GM19240 (cell line): ENCODE measurements at regions not wholly inside any gene's neighbourhood (a gene's known extent, or its start where the extent isn't known, plus 50 kb on each side); places are given as distances from the start of the nearest gene placed in this dataset.

Experiments
- DNase-seq: peaks from one replicate; pipeline ENCODE4 v3.0.0; 2011; ENCODE audit warnings: low spot score; ENCODE audit not compliant: insufficient read length

- DNase-seq = no peak
These were observed 232.6 kb upstream of the SKOR2 start for GRCh38 chr18:47484068-47484467.

GRCh38 chr18:47480166-47480565 is 228.7 kb upstream of the SKOR2 start:
- no peak for DNase-seq

DNA sequence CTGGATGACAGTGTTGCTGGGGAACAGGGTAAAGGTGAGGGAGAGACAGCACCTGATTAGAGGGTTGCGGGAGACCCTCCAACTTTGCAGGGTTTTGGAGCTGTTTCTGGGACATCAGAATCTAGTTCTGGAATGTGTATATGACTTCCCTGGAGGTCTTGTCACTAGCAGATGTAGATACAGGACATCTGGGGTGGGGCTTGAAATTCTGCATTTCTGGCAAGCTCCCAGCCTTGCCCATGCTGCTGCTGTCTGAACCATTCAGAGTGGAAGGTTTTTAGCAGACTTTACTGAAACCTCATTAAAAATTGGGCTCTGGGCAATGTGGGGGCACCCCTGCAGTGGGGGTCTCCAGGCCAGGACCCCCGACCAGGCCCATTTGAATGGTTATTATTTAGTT is 220.3 kb upstream of the SKOR2 start:
- DNase-seq = no peak

DNA sequence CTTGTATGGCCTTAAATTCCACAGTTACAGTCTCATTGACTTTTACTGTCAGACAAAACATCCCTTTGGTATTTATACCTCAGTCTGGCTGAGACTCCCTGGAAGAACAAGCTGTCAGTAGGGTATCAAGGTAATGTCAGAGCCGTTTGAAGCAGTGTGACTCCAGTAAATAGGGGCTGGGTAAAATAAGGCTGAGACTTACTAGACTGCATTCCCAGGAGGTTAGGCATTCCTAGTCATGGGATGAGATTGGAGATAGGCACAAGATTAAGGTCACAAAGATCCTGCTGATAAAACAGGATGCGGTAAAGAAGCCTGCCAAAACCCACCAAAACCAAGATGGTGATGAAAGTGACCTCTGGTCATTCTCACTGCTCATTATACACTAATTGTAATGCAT is 219.5 kb upstream of the SKOR2 start:
- no peak for DNase-seq

DNA sequence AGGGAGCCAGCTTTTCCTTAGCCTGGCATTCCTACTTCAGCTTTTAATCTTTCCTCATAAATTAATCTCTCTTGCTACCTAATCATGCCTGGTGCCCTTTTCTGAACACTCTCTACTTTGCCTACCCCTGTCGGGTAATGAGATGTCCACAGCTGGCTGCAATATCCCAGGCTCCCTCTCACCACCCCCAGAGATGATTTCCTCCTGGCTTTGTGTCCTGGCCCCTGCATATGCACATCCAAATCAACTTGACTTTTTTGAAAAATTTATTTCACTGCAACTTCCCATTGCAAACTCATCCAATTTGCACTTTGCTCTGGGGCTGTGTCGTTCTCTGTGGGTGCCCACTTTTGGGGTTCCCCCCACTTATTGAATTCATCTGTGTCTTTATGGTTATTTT is 218.1 kb upstream of the SKOR2 start:
- no peak for DNase-seq

DNA sequence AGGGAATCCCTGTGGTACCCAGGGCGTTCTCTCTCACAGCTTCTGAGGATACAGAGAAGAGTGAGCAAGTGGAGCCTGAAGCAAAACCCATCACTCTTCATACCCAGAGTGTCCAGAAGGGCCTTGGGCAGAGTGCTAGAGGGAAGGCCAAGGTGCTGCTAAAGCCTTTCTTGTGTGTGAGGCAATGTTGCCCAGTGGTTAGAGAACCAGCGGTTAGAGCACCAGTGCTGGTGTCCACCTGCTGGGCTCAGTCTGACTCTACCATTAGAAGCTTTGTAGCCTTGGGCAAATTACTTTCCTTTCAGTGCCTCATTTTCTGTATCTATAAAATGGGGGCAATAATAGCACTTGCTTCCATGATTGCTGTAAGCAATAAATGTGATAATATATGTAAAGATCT is 210.5 kb upstream of the SKOR2 start:
- no peak for DNase-seq

DNA sequence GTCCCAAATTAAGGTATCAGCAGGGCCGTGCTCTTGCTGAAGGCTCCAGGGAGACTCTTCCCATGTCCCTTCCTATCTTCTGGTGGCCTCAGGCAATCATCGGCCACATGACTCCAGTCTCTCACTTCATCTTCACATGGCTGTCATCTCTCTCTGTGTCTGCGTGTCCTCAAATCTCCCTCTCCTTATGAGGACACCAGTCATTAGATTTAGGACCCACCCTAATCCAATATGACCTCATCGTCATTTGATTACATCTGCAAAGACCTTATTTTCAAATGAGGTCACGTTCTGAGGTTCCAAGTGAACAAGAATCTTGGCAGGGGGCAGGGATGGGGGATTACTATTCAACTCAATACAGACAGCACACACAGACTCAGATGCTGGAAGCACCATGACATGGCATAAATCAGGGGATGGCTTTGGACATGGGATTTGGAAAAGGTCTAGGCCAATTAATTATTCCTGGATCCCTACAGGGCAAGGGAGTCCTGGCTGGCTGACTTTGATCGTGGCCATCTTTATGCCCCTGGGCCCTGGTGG is 210.0 kb upstream of the SKOR2 start:
- DNase-seq = no peak

GRCh38 chr18:47458483-47458882 is 207.0 kb upstream of the SKOR2 start:
- DNase-seq = no peak

- DNase-seq = no peak
These were observed 206.2 kb upstream of the SKOR2 start for GRCh38 chr18:47457614-47458013.

- no peak for DNase-seq
These were observed 201.6 kb upstream of the SKOR2 start for GRCh38 chr18:47453038-47453437.

- DNase-seq = no peak
These were observed 197.5 kb upstream of the SKOR2 start for GRCh38 chr18:47448956-47449355.

DNA sequence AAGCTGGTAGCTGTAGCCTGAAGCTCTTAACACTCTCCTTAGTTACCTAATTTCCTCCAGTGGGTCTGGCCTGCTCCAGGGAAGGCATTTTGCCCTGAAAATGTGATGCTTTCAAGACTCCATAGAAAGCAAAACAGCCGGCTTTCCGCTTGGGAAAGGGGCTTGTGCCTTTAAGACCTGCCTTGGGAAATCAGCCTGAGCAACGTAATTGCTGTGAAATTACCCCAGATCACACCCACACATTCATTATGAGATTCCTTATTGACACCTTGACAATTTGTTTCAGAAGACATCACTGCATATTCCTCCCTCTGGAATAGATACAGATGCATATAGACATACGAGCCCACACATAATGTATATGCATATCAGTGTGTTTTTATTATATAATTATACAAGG is 190.5 kb upstream of the SKOR2 start:
- no peak for DNase-seq

- no peak for DNase-seq
These were observed 186.5 kb upstream of the SKOR2 start for GRCh38 chr18:47438001-47438400.

DNA sequence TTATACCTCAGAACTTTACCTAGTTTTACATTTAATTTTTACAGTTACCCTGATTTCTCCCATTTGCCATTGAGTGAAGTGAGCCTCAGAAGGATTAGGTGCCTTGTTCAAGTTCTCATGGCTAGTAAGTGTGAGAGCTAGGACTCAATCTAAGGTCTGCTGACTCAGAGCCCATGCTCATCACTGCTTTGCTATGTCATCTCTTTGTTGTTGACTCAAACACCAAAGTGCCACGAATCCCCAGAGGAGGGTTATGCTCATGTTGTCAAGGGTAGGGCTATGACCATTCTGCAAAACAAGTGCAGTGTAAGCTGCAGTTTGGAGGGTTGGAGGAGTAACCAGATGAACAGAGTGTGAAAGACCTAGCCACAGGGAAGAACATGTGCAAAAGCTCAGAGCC is 185.4 kb upstream of the SKOR2 start:
- DNase-seq = no peak

- no peak for DNase-seq
These were observed 182.8 kb upstream of the SKOR2 start for GRCh38 chr18:47434214-47434746.

DNA sequence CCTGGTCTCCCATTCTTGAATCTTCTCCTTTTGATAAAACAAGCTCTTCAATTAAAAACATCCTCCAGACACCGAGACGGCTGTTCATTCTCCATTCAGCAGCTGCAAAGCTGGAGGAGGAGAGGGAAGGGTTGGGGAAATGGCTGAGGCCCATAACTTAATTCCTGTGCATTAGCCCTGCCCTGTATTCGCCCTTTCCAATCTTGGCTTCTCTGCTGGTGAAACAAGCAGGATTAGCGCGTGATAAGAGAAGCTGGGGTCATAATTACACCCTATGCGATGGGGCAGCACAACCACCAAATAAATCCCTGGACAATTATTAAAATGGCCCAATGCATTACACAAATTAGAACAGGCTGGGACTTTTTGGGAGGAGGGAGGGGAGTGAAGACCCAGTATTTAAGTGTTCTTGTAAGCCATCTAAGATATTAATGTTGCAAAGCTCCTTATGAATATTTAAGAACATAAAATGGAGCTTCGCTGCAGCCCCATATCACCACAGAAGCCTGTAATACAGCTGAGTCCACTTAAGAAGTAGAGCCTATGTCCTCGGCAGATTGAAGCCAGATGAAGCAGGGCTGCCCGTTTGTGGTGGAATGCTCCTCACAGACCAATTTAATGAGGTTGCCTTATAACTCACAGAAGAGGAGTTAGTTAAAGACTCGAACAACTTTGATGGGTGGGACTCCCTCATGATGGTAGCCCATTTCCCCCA is 176.6 kb upstream of the SKOR2 start:
- DNase-seq = no peak

DNA sequence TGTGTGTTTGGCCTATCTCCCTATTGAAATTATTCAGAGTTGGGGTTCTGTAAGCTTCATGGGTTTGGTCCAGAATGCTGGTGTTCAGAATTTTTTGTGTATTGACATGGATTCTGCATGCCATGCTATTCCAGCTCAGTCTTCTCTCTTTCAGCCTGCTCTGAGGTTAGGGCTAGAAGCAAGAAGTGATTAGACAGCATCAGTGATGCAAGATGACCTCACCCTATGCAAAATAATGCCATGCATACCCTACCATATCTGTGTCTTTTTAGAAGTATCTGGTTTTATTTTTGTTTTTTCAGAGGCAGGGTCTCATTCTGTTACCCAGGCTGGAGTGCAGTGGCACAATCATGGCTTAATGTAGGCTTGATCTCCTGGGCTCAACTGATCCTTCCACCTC is 175.6 kb upstream of the SKOR2 start:
- DNase-seq = no peak

GRCh38 chr18:47425365-47425764 is 173.9 kb upstream of the SKOR2 start:
- DNase-seq = no peak

DNA sequence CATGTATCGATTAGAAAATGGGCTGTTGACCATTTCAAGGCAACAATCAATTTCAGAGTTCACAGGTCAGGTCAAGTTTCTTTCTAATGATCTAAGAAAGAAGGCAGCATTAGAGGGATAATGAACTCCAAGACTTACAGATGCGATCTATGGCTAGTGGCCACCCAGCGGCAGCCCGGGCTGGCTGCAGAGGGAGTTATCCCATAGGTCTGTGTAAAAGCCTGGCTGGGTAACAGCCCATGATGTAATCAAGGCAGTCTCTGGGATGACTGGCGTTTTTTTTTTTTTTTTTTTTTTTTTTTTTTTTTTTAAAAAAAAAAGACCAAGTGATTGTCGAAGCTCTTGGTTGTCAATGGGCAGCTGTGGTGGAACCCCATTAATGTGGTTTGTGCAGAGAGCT is 171.1 kb upstream of the SKOR2 start:
- DNase-seq = no peak

GRCh38 chr18:47420130-47420529 is 168.7 kb upstream of the SKOR2 start:
- peak; percentile 19 for DNase-seq

DNA sequence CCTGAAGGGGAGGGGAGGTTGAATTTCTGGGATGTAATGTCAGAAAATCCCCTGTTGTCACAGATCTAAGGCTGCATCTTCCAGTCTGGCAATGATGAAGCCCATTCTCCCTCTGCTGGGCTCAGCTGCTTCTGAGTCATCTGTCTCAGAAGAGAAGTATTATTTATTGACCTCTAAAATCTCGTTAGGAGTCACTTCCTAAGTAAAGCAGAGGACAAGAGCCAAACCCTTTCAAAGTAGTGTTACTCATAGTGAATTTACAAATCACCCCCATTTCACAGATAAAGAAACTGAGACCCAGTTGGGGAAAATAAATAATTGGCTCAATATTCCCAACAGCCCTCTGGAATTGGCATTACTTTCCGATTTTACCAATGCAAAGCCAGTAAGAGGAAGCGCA is 167.3 kb upstream of the SKOR2 start:
- DNase-seq = no peak

DNA sequence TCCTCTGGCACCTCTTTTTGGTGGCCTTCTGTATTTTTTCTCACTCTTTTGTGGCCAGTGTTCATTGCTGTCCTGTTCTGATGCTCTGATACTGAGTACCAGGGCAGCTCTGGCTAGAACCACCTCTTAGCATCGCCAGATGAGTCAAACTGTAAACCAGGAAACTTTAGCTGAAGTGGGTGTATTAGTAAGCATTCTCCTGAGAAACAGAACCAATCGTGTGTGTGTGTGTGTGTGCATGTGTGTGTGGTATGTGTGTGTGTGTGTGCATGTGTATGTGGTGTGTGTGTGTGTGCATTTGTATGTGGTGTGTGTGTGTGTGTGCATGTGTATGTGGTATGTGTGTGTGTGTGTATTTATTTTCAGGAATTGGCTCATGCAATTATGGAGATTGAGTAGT is 166.3 kb upstream of the SKOR2 start:
- DNase-seq = peak; percentile 19

- DNase-seq = no peak
These were observed 164.4 kb upstream of the SKOR2 start for GRCh38 chr18:47415881-47416280.
